Aorta (tissue), 5 donors: ENCODE measurements at regions not wholly inside any gene's neighbourhood (a gene's known extent, or its start where the extent isn't known, plus 50 kb on each side); places are given as distances from the start of the nearest gene placed in this dataset.
A peak's percentile ranks its signal among the peaks of the same experiment; 100 is the strongest.

Experiments used
- ATAC-seq: fragments of 200-7000 bp; cut with Tn5 transposase; one replicate; pipeline ENCODE4 v1.9.1; 2022; ENCODE audit warnings: moderate library complexity; ENCODE audit not compliant: low FRiP score
- DNase-seq, 2 donors: peaks; one replicate each; pipeline ENCODE4 v3.0.0-alpha.2; 2020
- H3K27ac ChIP-seq, 2 donors: one replicate each; pipeline ENCODE4 v1.5.1; 2013; ENCODE audit warnings: low read length in 2 of 2, mild to moderate bottlenecking in 2 of 2, moderate library complexity in 2 of 2, control low read depth in 1 of 2, inconsistent platforms in 1 of 2, low read depth in 1 of 2
- H3K27me3 ChIP-seq, 2 donors: one replicate each; pipeline ENCODE4 v1.6.1; 2013; ENCODE audit warnings: control low read depth in 1 of 2, low read length in 1 of 2, mild to moderate bottlenecking in 1 of 2, moderate library complexity in 1 of 2; ENCODE audit not compliant: insufficient read depth in 2 of 2, control insufficient read depth in 1 of 2
- H3K36me3 ChIP-seq, 2 donors: one replicate each; pipeline ENCODE4 v1.6.1; 2013; ENCODE audit warnings: control low read depth in 1 of 2, low read length in 1 of 2, mild to moderate bottlenecking in 1 of 2; ENCODE audit not compliant: insufficient read depth in 2 of 2, control insufficient read depth in 1 of 2
- H3K4me1 ChIP-seq, 2 donors: one replicate each; pipeline ENCODE4 v1.6.1; 2013; ENCODE audit warnings: low read length in 2 of 2, control low read depth in 1 of 2, mild to moderate bottlenecking in 1 of 2, moderate library complexity in 1 of 2; ENCODE audit not compliant: insufficient read depth in 2 of 2, control insufficient read depth in 1 of 2
- H3K4me3 ChIP-seq, 2 donors: one replicate each; pipeline ENCODE4 v1.5.1; 2013; ENCODE audit warnings: low read length in 2 of 2, control low read depth in 1 of 2, mild to moderate bottlenecking in 1 of 2
- H3K9me3 ChIP-seq: one replicate; pipeline ENCODE4 v1.6.1; 2013; ENCODE audit warnings: mild to moderate bottlenecking, low read length; ENCODE audit not compliant: control insufficient read depth
- WGBS, 2 donors: extraction: QIAGEN DNeasy Blood & Tissue Kit; methylation state at CpG; one replicate each; pipeline ENCODE4 v1.1.7; 2013; 5-methylcytosine and 5-hydroxymethylcytosine counted together
- intact Hi-C, 2 donors: fragments of 100-400 bp; cut with DNase I; formaldehyde crosslinking; loops; one replicate each; pipeline versions ENCODE4 v1.14.2 to v1.15.0; 2022
- donor health status: healthy with polysubstance abuse.
- donor health status: Bipolar disorder and iron deficiency.
- donor health status: DM: no; HTN: no; CAD: no.
- donor health status: DM: no; HTN: no; CAD: no.
- donor health status: DM: yes; HTN: yes; CAD: no.

- DNase-seq, result peak; percentile 62 to 69
- Histone ChIP-seq H3K36me3 (no peaks in the 10 kb centered on the region), H3K27me3 (no peaks in the 10 kb centered on the region), H3K4me1 (peaks cover 0 to 5% of the 10 kb centered on the region in 2 donors), H3K27ac (peak overlapping the region in 1 of 2 donors; percentile 84), H3K9me3 (no peaks in the 10 kb centered on the region), H3K4me3 (no peak overlapping the region)
- 3 to 4% methylated on average over 4 of the region's 4 CpGs for WGBS, 2 donors
- peak; percentile 94 for ATAC-seq
- intact Hi-C loops, result loop anchor here in 1 of 2 donors (5.0 kb wide), 1 partner anchor 580 kb away; the partner anchor contains the start of gene TENT5A
These were observed 580.3 kb downstream of the TENT5A start for GRCh38 chr6:81172056-81172740.

DNA sequence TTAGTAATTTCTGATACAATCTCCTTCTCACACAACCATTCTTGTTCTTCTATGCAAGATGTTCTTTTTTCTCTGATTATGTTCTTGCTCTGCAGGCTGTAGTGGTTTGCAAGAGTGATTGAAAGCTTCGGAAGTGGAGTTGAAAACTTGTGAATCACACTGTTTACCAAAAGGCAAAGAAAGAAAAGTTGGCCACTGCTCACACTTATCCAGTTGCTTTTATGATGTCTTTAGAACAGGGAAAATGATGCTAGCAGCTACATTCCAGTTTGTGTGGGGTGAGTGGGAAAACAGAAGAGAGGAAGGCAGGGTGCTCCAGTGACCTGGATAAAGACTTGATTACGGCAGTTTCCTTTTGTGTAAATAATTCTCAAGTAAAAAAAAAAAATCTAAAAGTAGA lies 583.3 kb downstream of the TENT5A start:
- Histone ChIP-seq H3K27me3 (no peaks in the 10 kb centered on the region), H3K36me3 (no peaks in the 10 kb centered on the region), H3K4me3 (no peak overlapping the region), H3K27ac (no peak overlapping the region), H3K4me1 (peaks cover 0 to 5% of the 10 kb centered on the region in 2 donors), H3K9me3 (no peaks in the 10 kb centered on the region)
- WGBS, 2 donors, result 4 to 5% methylated on average over 2 of the region's 2 CpGs
- no peak for DNase-seq
- no peak for ATAC-seq
- intact Hi-C loops, result no loop called here

DNA sequence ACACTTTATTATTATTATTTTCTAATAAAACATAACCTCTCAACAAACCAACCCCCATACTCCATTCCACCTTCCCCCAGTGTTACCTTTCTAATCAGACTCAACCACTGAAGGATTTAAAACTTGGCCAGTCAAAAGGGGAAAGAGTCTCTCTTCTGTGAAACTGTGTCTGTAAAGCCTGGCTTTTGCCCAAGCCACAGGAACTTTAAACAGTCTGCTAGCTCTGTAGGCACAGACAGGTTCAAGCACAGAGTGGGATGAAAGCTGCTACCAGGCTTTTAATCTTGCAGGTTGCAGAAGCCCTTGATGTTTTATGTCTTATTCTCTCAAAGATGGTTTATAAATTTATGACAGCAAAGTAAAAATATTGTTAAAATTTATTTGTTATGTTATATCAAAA lies 585.7 kb downstream of the TENT5A start:
- intact Hi-C loops, result no loop called here
- no peaks in the 10 kb centered on the region for H3K36me3 ChIP-seq
- H3K4me1 ChIP-seq, result peaks cover 0 to 2% of the 10 kb centered on the region in 2 donors
- DNase-seq, result peak in 1 of 2 donors; percentile 26
- no peak overlapping the region for H3K4me3 ChIP-seq
- no peak overlapping the region for H3K27ac ChIP-seq
- no peak for ATAC-seq
- no peaks in the 10 kb centered on the region for H3K27me3 ChIP-seq
- no peaks in the 10 kb centered on the region for H3K9me3 ChIP-seq

DNA sequence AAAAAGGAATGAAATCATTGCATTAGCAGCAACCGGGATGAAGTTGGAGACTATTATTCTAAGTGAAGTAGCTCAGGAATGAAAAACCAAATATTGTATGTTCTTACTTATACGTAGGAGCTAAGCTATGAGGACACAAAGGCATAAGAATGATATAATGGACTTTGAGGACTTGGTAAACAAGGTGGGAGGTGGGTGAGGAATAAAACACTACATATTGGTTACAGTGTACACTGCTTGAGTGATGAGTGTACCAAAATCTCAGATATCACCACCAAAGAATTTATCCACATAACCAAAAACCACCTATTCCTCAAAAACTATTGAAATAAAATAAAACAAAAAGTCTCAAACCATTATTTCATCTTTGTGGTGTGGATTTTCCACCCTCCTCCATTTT lies 593.5 kb downstream of the TENT5A start:
- Histone ChIP-seq H3K4me3 (no peak overlapping the region), H3K27me3 (no peaks in the 10 kb centered on the region), H3K9me3 (no peaks in the 10 kb centered on the region), H3K27ac (no peak overlapping the region), H3K4me1 (no peaks in the 10 kb centered on the region), H3K36me3 (no peaks in the 10 kb centered on the region)
- intact Hi-C loops, result no loop called here
- DNase-seq (no peak), ATAC-seq (no peak)
- 36 to 48% methylated on average over 2 of the region's 2 CpGs for WGBS, 2 donors

- WGBS, 2 donors, result 63% methylated on average over 3 of the region's 3 CpGs
- H3K9me3 ChIP-seq, result peaks cover 4% of the 10 kb centered on the region
These were observed 603.7 kb downstream of the TENT5A start for GRCh38 chr6:81148751-81149150.

DNA sequence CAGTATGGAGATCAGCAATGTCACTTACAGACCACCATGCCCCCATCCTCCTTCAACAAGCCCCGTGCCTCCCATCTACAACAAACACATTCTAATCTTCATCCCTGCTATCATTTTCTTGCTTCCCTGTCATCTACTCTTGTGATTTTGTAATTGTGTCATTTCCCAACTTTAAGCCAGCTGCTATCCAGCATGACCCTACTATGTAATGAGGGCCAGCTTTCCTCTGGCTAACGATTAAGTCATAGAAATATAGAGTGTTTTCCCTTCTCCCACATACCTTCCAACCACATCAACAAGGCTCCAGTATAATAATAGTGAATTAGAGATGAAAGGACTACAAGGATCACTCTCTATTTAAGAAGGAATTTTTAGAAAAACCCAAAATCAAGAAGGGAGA lies 607.0 kb downstream of the TENT5A start:
- H3K9me3 ChIP-seq, result peaks cover 1% of the 10 kb centered on the region
- no peak overlapping the region for H3K4me3 ChIP-seq
- WGBS, 2 donors, result 62 to 67% methylated on average over 2 of the region's 2 CpGs
- no peaks in the 10 kb centered on the region for H3K4me1 ChIP-seq
- intact Hi-C loops, result no loop called here
- no peak overlapping the region for H3K27ac ChIP-seq
- H3K36me3 ChIP-seq, result no peaks in the 10 kb centered on the region
- no peak for DNase-seq
- no peaks in the 10 kb centered on the region for H3K27me3 ChIP-seq
- ATAC-seq, result no peak

More at GRCh38 chr6:81148751-81149150, 603.7 kb downstream of the TENT5A start:
- no peaks in the 10 kb centered on the region for H3K4me1 ChIP-seq
- no peaks in the 10 kb centered on the region for H3K27me3 ChIP-seq
- intact Hi-C loops, result no loop called here
- no peak overlapping the region for H3K4me3 ChIP-seq
- ATAC-seq (no peak), DNase-seq (no peak)
- no peak overlapping the region for H3K27ac ChIP-seq
- H3K36me3 ChIP-seq, result no peaks in the 10 kb centered on the region

GRCh38 chr6:81144346-81144745 lies 608.1 kb downstream of the TENT5A start:
- H3K9me3 ChIP-seq, result no peaks in the 10 kb centered on the region
- no peaks in the 10 kb centered on the region for H3K27me3 ChIP-seq
- DNase-seq (no peak), ATAC-seq (no peak)
- H3K27ac ChIP-seq, result no peak overlapping the region
- no peaks in the 10 kb centered on the region for H3K4me1 ChIP-seq
- H3K36me3 ChIP-seq, result no peaks in the 10 kb centered on the region
- intact Hi-C loops, result no loop called here
- no peak overlapping the region for H3K4me3 ChIP-seq

GRCh38 chr6:81138236-81138635 lies 614.2 kb downstream of the TENT5A start:
- no peaks in the 10 kb centered on the region for H3K27me3 ChIP-seq
- intact Hi-C loops, result no loop called here
- no peak overlapping the region for H3K27ac ChIP-seq
- 78 to 85% methylated on average over 5 of the region's 5 CpGs for WGBS, 2 donors
- DNase-seq (peak in 1 of 2 donors; percentile 30), ATAC-seq (no peak)
- no peaks in the 10 kb centered on the region for H3K36me3 ChIP-seq
- no peaks in the 10 kb centered on the region for H3K9me3 ChIP-seq
- no peaks in the 10 kb centered on the region for H3K4me1 ChIP-seq
- H3K4me3 ChIP-seq, result no peak overlapping the region

- intact Hi-C loops, result no loop called here
- DNase-seq (no peak), ATAC-seq (no peak)
- WGBS, 2 donors, result 78 to 91% methylated on average over 1 of the region's 1 CpG
- Histone ChIP-seq H3K27ac (no peak overlapping the region), H3K4me3 (no peak overlapping the region), H3K9me3 (no peaks in the 10 kb centered on the region), H3K36me3 (no peaks in the 10 kb centered on the region), H3K27me3 (no peaks in the 10 kb centered on the region), H3K4me1 (no peaks in the 10 kb centered on the region)
These were observed 621.5 kb downstream of the TENT5A start for GRCh38 chr6:81130969-81131368.
